GM23248 (cell line): ENCODE measurements at regions not wholly inside any gene's neighbourhood (a gene's known extent, or its start where the extent isn't known, plus 50 kb on each side); places are given as distances from the start of the nearest gene placed in this dataset.

ENCODE experiments used
- EZH2 ChIP-seq: fragments of 200-600 bp; sonication (generic); IDR thresholded peaks from 2 replicates; pipeline ENCODE4 v1.6.1; 2018; ENCODE audit warnings: antibody characterized with exemption, mild to moderate bottlenecking; ENCODE audit not compliant: insufficient read depth, poor library complexity, severe bottlenecking
- EZH2phosphoT487 ChIP-seq: fragments of 200-600 bp; sonication (generic); IDR thresholded peaks from 2 replicates; pipeline ENCODE4 v1.6.1; 2018; ENCODE audit warnings: antibody characterized with exemption, moderate library complexity, mild to moderate bottlenecking, low read depth; ENCODE audit not compliant: insufficient read depth

DNA sequence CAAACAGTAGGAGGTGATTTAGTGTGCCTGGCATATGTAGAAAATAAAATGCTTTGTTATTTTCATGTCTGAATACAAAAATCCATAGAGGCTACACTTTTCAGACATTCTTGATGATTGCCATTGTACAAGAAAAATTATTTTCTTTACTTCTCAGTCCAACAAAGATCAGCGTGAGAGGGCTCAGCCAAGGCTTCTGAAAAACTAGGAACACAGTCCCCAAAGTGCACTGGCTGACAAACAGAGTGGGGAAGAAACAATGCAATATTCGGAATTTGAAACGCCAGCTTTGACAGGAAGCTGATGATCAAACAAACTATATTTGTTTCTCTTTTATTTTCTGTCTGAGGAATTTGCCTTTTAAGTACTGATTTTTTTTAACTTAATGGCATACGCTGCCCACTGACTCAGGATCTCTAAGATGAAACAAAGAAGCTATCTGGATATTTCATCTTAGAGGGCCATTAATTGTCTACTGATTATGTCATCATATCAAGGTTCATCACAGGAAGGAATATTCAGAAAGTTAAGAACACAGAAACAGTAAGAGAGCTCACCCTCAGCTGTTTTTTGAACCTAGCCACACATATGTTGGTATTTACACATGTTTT is 197.0 kb upstream of the INHBA start:
- no peak for TF ChIP-seq EZH2
- TF ChIP-seq EZH2phosphoT487, result no peak
